ENCODE measurements at regions not wholly inside any gene's neighbourhood (a gene's known extent, or its start where the extent isn't known, plus 50 kb on each side); places are given as distances from the start of the nearest gene placed in this dataset.

GRCh38 chr2:103176294-103176915, 414.6 kb downstream of the TMEM182 start:
- Histone ChIP-seq H3K9me1 (replicated peaks; ENCODE audit: control insufficient read depth, extremely low read depth, insufficient read depth, low read length) (no peaks in the 10 kb centered on the region), H3K27me3 (ENCODE audit: control insufficient read depth in 2 of 2, insufficient read depth in 2 of 2, low read length in 2 of 2) (no peaks in the 10 kb centered on the region), H3K9me3 (replicated peaks; ENCODE audit: control insufficient read depth, insufficient read depth, low read length) (peaks cover 3% of the 10 kb centered on the region), H3K4me1 (ENCODE audit: control insufficient read depth, extremely low read depth, insufficient read depth, low read length) (no peaks in the 10 kb centered on the region), H3K79me2 (ENCODE audit: control insufficient read depth, insufficient read depth, low read length) (no peaks in the 10 kb centered on the region), H3K27ac (ENCODE audit: insufficient read depth, low read depth, low read length) (no peak overlapping the region), H3K36me3 (ENCODE audit: control insufficient read depth in 2 of 2, extremely low read depth in 1 of 2, insufficient read depth in 2 of 2, low read length in 2 of 2) (no peaks in the 10 kb centered on the region), H2AFZ (ENCODE audit: low read depth, low read length) (no peak overlapping the region), H3K4me3 (replicated peaks in 1 of 3; ENCODE audit: insufficient read depth in 1 of 3, low read depth in 1 of 3, low read length in 3 of 3) (no peak overlapping the region), H4K20me1 (replicated peaks; ENCODE audit: control insufficient read depth, extremely low read depth, insufficient read depth, low read length) (no peaks in the 10 kb centered on the region), H3K4me2 (ENCODE audit: insufficient read depth, low read length) (no peak overlapping the region), H3K9ac (replicated peaks; ENCODE audit: extremely low read depth, insufficient read depth, low read length) (no peak overlapping the region)
- POLR2A ChIA-PET = no interaction called here
- DNase-seq (ENCODE audit: low read depth, low spot score) (no peak), FAIRE-seq (no peak)
- BruUV-seq (replicated peaks) = no TSS peak
- CTCF ChIA-PET = no interaction called here
- TF ChIP-seq, protein P1, sequence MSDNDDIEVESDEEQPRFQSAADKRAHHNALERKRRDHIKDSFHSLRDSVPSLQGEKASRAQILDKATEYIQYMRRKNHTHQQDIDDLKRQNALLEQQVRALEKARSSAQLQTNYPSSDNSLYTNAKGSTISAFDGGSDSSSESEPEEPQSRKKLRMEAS (IDR thresholded peaks at IDR 0.05; ENCODE audit: insufficient read depth, insufficient read length) = no peak
- TF ChIP-seq POLR2A (IDR thresholded peaks at IDR 0.05; ENCODE audit: low read depth, low read length) (no peak), POLR2AphosphoS5 (IDR thresholded peaks at IDR 0.05; ENCODE audit: insufficient read depth, low read depth, low read length) (no peak), MYC (IDR thresholded peaks at IDR 0.05; ENCODE audit: low read depth, low read length) (no peak), FOS (IDR thresholded peaks at IDR 0.05; ENCODE audit: borderline replicate concordance, insufficient read depth, low read length) (no peak), GATA2 (IDR thresholded peaks at IDR 0.05; ENCODE audit: insufficient read depth, insufficient read length, low read depth, low read length) (no peak), EZH2 (IDR thresholded peaks at IDR 0.05; ENCODE audit: borderline replicate concordance, low read depth, low read length, severe bottlenecking) (no peak), JUN (IDR thresholded peaks at IDR 0.05; ENCODE audit: borderline replicate concordance, insufficient read depth, insufficient read length, low read depth) (no peak)
- TF ChIP-seq, protein P2, sequence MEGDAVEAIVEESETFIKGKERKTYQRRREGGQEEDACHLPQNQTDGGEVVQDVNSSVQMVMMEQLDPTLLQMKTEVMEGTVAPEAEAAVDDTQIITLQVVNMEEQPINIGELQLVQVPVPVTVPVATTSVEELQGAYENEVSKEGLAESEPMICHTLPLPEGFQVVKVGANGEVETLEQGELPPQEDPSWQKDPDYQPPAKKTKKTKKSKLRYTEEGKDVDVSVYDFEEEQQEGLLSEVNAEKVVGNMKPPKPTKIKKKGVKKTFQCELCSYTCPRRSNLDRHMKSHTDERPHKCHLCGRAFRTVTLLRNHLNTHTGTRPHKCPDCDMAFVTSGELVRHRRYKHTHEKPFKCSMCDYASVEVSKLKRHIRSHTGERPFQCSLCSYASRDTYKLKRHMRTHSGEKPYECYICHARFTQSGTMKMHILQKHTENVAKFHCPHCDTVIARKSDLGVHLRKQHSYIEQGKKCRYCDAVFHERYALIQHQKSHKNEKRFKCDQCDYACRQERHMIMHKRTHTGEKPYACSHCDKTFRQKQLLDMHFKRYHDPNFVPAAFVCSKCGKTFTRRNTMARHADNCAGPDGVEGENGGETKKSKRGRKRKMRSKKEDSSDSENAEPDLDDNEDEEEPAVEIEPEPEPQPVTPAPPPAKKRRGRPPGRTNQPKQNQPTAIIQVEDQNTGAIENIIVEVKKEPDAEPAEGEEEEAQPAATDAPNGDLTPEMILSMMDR (IDR thresholded peaks at IDR 0.05; ENCODE audit: extremely low read depth in 1 of 2, insufficient read depth in 1 of 2, low read depth in 1 of 2, low read length in 2 of 2) = no peak
- dilution Hi-C loops (cut with MboI; ENCODE audit: extremely low pct_ligation_motif_present, low sequenced_read_pairs) (no loop called here), intact Hi-C loops (cut with micrococcal nuclease) (no loop called here)

Data from endothelial cell of umbilical vein (primary cell).